Suprapubic skin (tissue), 4 donors: ENCODE measurements at regions not wholly inside any gene's neighbourhood (a gene's known extent, or its start where the extent isn't known, plus 50 kb on each side); places are given as distances from the start of the nearest gene placed in this dataset.

Source experiments
- DNase-seq, 2 donors: peaks; one replicate each; pipeline ENCODE4 v3.0.0-alpha.2; 2019; ENCODE audit warnings: low spot score in 2 of 2
- H3K27ac ChIP-seq: fragments of 200-600 bp; sonication (generic); one replicate; pipeline ENCODE4 v1.5.1; 2019
- H3K27me3 ChIP-seq: fragments of 200-600 bp; sonication (generic); one replicate; pipeline ENCODE4 v1.5.1; 2019
- H3K36me3 ChIP-seq: fragments of 200-600 bp; sonication (generic); one replicate; pipeline ENCODE4 v1.5.1; 2019
- H3K4me1 ChIP-seq: fragments of 200-600 bp; sonication (generic); one replicate; pipeline ENCODE4 v1.5.1; 2019
- H3K4me3 ChIP-seq: fragments of 200-600 bp; sonication (generic); one replicate; pipeline ENCODE4 v1.5.1; 2019; ENCODE audit warnings: mild to moderate bottlenecking
- H3K9me3 ChIP-seq: fragments of 200-600 bp; sonication (generic); one replicate; pipeline ENCODE4 v1.5.1; 2019
- EP300 ChIP-seq: sonication (generic); formaldehyde crosslinking; IDR thresholded peaks from one replicate; pipeline ENCODE4 v1.6.1; 2017; ENCODE audit warnings: antibody characterized with exemption
- POLR2A ChIP-seq, 2 donors: fragments of 450-650 bp; IDR thresholded peaks; one replicate each; pipeline ENCODE4 v1.6.1; 2017; ENCODE audit warnings: antibody characterized with exemption in 2 of 2, mild to moderate bottlenecking in 2 of 2, moderate library complexity in 2 of 2
- POLR2AphosphoS5 ChIP-seq, 3 donors: sonication (generic); formaldehyde crosslinking; IDR thresholded peaks; one replicate each; pipeline ENCODE4 v1.6.1; 2017; ENCODE audit warnings: antibody characterized with exemption in 3 of 3
- WGBS: methylation state at CpG from one replicate; pipeline ENCODE4 v1.1.5; 2018; 5-methylcytosine and 5-hydroxymethylcytosine counted together
- TF ChIP-seq, protein P1 (sequence below), 2 donors: fragments of 200-600 bp in 1 of 2; fragments of 450-650 bp in 1 of 2; sonication (generic) in 1 of 2; IDR thresholded peaks; one replicate each; pipeline ENCODE4 v1.5.1; 2016 to 2019; ENCODE audit warnings: antibody characterized with exemption in 2 of 2, mild to moderate bottlenecking in 1 of 2, moderate library complexity in 1 of 2

DNA sequence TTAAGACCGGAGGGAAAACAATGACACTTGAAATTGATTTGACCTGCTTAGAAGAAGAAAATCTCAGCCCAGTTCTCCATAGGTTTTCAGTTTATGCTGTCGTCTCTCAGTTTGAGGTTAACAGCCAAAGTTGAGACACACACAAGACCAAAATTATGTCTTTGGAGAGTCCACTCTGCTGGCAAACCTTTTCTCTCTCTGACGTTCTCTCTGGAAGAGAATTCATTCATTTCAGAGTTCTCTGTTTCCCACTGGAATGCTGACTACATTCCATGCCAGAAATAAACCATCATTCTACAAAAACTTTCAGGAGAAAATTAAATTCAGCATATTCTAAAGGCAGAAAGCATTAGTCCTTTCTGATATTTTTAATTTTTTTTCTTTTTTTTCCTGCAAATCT, 155.2 kb downstream of the TFAP2A start:
- Histone ChIP-seq H3K4me1 (no peaks in the 10 kb centered on the region), H3K9me3 (no peaks in the 10 kb centered on the region), H3K27ac (no peak overlapping the region), H3K4me3 (no peak overlapping the region), H3K36me3 (no peaks in the 10 kb centered on the region), H3K27me3 (no peaks in the 10 kb centered on the region)
- 53% methylated on average over 3 of the region's 3 CpGs for WGBS
- DNase-seq = no peak
- TF ChIP-seq, protein P1, sequence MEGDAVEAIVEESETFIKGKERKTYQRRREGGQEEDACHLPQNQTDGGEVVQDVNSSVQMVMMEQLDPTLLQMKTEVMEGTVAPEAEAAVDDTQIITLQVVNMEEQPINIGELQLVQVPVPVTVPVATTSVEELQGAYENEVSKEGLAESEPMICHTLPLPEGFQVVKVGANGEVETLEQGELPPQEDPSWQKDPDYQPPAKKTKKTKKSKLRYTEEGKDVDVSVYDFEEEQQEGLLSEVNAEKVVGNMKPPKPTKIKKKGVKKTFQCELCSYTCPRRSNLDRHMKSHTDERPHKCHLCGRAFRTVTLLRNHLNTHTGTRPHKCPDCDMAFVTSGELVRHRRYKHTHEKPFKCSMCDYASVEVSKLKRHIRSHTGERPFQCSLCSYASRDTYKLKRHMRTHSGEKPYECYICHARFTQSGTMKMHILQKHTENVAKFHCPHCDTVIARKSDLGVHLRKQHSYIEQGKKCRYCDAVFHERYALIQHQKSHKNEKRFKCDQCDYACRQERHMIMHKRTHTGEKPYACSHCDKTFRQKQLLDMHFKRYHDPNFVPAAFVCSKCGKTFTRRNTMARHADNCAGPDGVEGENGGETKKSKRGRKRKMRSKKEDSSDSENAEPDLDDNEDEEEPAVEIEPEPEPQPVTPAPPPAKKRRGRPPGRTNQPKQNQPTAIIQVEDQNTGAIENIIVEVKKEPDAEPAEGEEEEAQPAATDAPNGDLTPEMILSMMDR (IDR thresholded peaks at IDR 0.05) = no peak
- TF ChIP-seq EP300 (no peak), POLR2A (IDR thresholded peaks at IDR 0.05) (no peak), POLR2AphosphoS5 (IDR thresholded peaks at IDR 0.05) (no peak)

DNA sequence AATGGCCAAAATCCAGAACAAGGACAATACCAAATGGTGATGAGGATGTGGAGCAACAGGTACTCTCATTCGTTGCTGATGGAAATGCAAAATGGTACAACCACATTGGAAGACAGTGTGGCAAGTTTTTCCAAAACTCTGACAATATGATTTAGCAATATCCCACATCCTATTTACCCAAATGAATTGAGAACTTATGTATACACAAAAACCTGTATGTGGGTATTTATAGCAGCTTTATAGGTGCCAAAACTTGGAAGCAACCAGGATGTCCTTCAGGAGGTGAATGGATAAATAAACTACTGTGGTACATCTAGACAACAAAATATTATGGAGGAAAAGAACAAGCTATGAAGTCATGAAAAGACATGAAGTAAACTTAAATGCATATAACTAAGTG, 156.5 kb downstream of the TFAP2A start:
- H3K27me3 ChIP-seq = no peaks in the 10 kb centered on the region
- no peaks in the 10 kb centered on the region for H3K36me3 ChIP-seq
- H3K4me3 ChIP-seq = no peak overlapping the region
- WGBS = 79% methylated on average over 1 of the region's 1 CpG
- no peak overlapping the region for H3K27ac ChIP-seq
- no peaks in the 10 kb centered on the region for H3K9me3 ChIP-seq
- DNase-seq = no peak
- TF ChIP-seq EP300 (no peak), POLR2A (IDR thresholded peaks at IDR 0.05) (no peak), POLR2AphosphoS5 (IDR thresholded peaks at IDR 0.05) (no peak)
- TF ChIP-seq, protein P1 (IDR thresholded peaks at IDR 0.05) = no peak
- H3K4me1 ChIP-seq = no peaks in the 10 kb centered on the region

GRCh38 chr6:10256113-10256690, 158.7 kb downstream of the TFAP2A start:
- no peak overlapping the region for H3K27ac ChIP-seq
- no peak overlapping the region for H3K4me3 ChIP-seq
- no peaks in the 10 kb centered on the region for H3K4me1 ChIP-seq
- no peak for TF ChIP-seq POLR2A (IDR thresholded peaks at IDR 0.05)
- TF ChIP-seq EP300 = no peak
- TF ChIP-seq POLR2AphosphoS5 (IDR thresholded peaks at IDR 0.05) = no peak
- no peak for DNase-seq
- H3K36me3 ChIP-seq = no peaks in the 10 kb centered on the region
- WGBS = 91% methylated on average over 3 of the region's 3 CpGs
- H3K27me3 ChIP-seq = no peaks in the 10 kb centered on the region
- H3K9me3 ChIP-seq = no peaks in the 10 kb centered on the region

DNA sequence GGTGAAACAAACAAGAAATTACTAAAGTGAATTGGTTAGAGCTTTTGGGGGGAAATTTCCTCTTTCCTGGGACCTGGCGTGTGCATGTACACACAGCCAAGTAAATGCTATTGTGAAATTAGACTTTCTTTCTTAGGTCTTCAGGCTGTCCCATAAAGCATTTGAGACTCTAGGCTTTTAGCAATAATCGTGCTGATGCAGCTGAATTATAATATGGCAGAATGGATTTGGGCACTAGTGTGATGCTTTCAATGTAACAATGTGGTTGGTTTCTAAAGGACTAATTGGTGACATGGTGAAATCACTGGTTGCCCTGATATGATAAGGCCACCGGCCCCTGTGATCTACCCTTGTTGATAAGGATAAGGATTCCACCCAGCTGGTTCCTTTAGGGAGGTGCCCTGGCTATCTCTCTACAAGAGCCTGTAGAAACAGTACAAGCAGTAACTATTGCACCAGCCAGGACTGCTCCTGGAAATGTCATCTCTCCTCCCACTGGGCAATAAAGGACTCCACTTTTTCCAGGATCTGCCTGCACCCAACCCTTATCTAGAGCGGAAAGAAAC, 164.1 kb downstream of the TFAP2A start:
- Histone ChIP-seq H3K9me3 (no peaks in the 10 kb centered on the region), H3K36me3 (no peaks in the 10 kb centered on the region), H3K4me3 (no peak overlapping the region), H3K27ac (no peak overlapping the region), H3K27me3 (no peaks in the 10 kb centered on the region), H3K4me1 (no peaks in the 10 kb centered on the region)
- 74% methylated on average over 4 of the region's 4 CpGs for WGBS
- TF ChIP-seq POLR2AphosphoS5 (IDR thresholded peaks at IDR 0.05) (no peak), POLR2A (IDR thresholded peaks at IDR 0.05) (no peak), EP300 (no peak)
- TF ChIP-seq, protein P1 (IDR thresholded peaks at IDR 0.05) = no peak
- no peak for DNase-seq

DNA sequence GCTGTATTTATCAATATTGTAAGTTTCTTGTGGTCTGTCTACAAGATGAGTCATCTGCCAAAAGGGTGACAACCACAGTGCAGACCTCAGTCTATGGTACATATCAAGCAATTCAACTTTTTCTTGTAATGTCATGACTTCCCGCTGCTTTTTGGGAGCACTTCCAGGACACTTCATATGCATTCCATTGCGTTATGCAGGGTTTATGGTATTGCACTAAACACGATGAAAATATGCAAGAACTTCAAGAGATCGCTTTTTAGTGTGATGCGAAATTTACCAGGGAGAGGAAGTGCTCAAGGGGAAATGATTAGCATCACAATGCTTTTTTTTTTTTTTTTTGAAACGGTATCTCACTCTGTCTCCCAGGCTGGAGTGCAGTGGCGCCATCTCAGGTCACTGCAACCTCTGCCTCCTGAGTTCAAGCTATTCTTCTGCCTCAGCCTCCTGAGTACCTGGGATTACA, 166.5 kb downstream of the TFAP2A start:
- H3K9me3 ChIP-seq = no peaks in the 10 kb centered on the region
- no peak overlapping the region for H3K4me3 ChIP-seq
- no peak for DNase-seq
- H3K36me3 ChIP-seq = no peaks in the 10 kb centered on the region
- H3K27me3 ChIP-seq = no peaks in the 10 kb centered on the region
- no peak overlapping the region for H3K27ac ChIP-seq
- 41% methylated on average over 7 of the region's 7 CpGs for WGBS
- no peaks in the 10 kb centered on the region for H3K4me1 ChIP-seq
- TF ChIP-seq POLR2AphosphoS5 (IDR thresholded peaks at IDR 0.05) (no peak), EP300 (no peak), POLR2A (IDR thresholded peaks at IDR 0.05) (no peak)
- TF ChIP-seq, protein P1 (IDR thresholded peaks at IDR 0.05) = no peak
